HG03378 (cell line): ENCODE measurements at regions not wholly inside any gene's neighbourhood (a gene's known extent, or its start where the extent isn't known, plus 50 kb on each side); places are given as distances from the start of the nearest gene placed in this dataset.
"Not testable (repeated sequence)": the region's sequence is repeated elsewhere in the genome, so short reads cannot be mapped to it uniquely, and the experiment has no call there.

Source experiments
- ATAC-seq: cut with Tn5 transposase; IDR thresholded peaks from one replicate; pipeline ENCODE4 v1.9.1; 2021; ENCODE audit warnings: mild to moderate bottlenecking, moderate library complexity; ENCODE audit not compliant: unreplicated experiment

GRCh38 chr3:147333098-147333497 lies 73.2 kb downstream of the ZIC4 start:
- ATAC-seq = no peak

- ATAC-seq = no peak
These were observed 77.6 kb downstream of the ZIC4 start for GRCh38 chr3:147328711-147329110.

GRCh38 chr3:147324356-147324755 lies 82.0 kb downstream of the ZIC4 start:
- ATAC-seq = no peak

DNA sequence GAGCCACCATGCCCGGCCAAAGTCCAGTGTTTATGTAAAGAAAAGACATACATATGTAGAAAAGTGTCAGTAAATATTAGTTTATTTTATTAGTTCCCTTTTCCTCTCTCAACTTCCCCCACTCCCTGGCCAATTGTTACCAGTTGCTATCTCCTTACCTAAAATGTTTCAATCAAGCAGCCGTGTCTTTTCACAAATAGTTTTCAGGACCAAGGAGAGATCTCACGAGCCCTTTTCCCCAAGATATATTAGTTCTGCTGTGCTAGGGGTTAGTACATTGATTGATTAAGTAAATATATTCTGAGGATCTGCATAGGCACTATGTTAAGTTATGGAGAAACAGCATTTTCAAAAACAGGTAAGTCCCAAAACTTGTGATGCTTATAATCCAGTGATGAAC lies 87.4 kb downstream of the ZIC4 start:
- no peak for ATAC-seq

GRCh38 chr3:147317080-147317479 lies 89.3 kb downstream of the ZIC4 start:
- not testable (repeated sequence) for ATAC-seq

GRCh38 chr3:147313513-147313912 lies 92.8 kb downstream of the ZIC4 start:
- no peak for ATAC-seq

DNA sequence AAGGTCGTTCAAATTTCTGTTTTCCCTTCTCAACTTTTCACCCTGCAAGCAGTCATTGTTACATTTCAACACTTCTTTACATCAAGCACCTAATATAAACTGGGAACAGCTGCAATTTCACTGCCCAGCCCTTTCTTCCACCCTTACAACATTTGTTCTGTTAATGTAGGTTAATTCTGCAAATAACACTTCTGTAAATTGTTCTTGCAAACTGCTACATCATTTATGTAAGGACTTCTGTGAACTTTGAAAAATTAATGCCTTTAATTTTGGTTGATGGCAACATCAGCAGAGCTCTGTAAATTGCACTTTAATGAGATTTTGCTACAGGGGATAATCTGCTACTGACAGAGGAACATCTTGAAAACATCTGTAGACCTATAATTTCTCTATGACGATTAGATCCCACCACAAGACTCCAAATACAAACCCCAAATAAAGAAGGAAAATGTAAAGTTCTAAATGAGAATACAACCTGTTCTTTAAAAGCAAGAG lies 93.5 kb downstream of the ZIC4 start:
- no peak for ATAC-seq

- ATAC-seq = no peak
These were observed 94.6 kb downstream of the ZIC4 start for GRCh38 chr3:147311716-147312115.

- ATAC-seq = no peak
These were observed 100.7 kb downstream of the ZIC4 start for GRCh38 chr3:147305533-147306250.

DNA sequence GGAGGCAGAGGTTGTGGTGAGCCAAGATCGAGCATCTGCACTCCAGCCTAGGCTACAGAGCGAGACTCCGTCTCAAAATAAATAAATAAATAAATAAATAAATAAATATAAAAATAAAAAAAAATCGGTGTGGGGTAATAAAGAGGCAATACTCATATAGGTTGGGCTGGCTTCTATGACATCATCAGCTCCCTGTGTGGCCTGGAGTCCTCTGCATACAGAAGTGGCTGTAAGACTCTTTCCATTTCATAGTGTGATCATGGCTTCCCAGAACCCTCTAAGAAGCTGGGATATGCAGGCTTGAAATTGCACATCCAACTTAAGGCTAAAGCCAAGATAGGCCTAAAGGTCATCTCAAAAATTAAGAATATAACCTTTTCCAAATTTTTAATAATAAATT lies 101.6 kb downstream of the ZIC4 start:
- ATAC-seq = no peak

- no peak for ATAC-seq
These were observed 104.6 kb downstream of the ZIC4 start for GRCh38 chr3:147301781-147302180.

DNA sequence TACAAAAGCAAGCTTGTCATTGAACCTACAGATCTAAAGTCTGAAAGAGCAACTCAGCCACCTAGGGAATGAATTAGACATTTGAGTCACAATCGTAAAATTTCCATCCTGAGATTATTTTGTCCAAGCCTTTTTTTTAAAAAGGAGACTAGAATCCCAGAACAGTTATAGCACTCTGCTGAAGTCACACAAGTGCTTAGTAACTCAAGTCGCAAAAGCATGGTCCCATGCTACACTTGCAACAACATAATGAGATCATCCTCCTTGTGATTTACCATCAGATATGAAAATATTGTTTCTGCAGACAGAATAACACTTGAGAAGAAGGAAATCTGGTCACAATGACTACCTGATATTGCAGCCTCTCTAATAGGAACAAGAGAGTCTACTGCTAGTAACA lies 106.7 kb downstream of the ZIC4 start:
- ATAC-seq = no peak

DNA sequence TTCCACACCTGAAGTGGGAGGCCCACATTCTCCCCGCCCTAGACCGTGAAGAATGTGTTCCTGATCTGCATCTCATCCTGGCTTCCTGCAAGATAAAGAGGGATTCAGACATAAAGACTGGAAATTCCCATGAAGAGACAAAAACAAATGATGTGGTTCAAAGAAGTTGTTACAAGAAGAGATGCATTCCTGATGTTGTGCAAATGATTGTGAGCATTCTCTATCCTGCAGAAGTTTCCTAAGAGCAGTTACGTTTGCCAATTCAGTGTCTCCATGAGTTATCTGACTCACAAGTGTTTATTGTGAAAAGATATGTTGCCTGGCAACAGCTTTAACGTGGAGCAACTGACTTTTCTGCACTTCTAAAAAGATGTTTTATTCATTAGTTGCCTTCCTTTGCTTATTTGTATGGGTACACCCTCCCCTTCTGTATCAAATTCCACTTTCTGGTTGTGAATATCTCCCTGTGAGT lies 107.8 kb downstream of the ZIC4 start:
- ATAC-seq = no peak

- ATAC-seq = no peak
These were observed 108.5 kb downstream of the ZIC4 start for GRCh38 chr3:147297761-147298350.

- ATAC-seq = not testable (repeated sequence)
These were observed 119.0 kb downstream of the ZIC4 start for GRCh38 chr3:147287370-147287769.

DNA sequence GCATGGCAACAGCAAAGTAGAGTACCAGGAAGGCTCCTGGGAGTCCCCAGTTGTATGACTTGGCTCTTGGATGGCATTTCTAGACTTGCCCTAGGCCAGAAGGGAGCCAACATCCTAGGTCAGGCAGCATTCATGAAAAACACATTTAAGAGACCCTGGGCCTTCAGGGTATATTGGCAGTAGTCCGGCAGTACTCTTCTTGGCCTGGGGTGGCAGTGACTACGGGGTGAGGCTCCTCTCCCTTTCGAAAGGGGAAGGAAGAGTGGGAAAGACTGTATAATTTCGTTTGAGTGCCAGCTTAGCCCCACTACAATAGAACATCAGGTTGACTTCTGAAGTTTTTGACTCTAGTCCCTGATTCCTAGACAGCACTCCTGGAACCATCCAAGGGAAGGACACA lies 136.4 kb downstream of the ZIC4 start:
- ATAC-seq = no peak

DNA sequence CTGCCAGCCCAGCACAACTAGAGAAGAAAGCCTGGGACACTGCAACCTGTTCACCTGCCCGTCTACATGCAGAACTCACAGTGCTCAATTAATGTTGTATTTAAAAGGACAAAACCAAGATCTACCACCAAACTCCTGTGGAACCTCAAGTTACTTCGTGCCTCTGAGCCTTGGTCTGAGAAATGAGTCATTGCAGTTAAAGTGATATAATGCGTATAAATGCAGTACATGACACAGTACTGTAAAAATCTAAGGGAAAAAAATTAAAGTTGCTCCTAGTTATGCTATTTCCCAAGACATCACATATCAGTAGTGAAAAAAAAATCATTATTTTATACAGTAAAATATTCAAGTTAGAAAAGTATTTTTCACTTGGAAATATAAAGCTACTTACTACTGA lies 138.9 kb downstream of the ZIC4 start:
- ATAC-seq = no peak

DNA sequence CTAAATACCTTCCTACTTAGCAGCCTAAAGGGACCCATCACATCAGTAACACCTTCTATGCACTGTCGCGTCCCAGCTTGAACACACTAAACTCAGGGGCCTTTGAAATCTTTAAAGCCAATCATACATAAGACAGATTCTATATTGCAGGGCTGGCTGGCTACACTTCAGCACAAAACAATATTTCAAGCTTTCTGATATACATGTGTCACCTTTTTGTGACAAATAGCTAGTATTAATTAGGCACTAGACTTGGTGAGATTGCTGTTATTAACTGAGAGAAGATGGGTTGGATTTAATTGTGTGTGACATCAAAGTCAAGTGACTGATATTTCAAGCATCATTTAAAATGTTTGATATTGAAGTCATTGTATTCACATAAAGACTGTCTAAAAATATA lies 148.4 kb downstream of the ZIC4 start:
- ATAC-seq = no peak

DNA sequence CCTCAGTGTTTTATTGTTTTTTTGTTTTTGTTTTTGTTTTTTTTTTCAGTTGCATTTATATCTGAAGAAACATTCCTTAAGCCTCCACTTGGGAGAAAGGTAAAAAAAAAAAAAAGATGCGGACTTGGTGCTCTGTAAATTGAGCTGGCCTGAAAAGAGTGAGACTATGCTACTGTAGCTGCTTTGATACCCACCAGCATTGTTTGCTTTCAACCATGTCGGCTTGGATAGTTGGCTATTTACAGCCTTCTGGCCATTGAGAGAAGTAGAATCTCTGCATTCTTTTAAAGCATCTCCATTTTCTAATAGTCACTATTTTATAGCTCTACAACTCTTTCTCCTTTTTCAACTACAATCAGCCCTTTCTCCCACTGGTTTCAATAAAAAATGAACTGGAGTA lies 149.6 kb downstream of the ZIC4 start:
- ATAC-seq = no peak

- no peak for ATAC-seq
These were observed 159.4 kb downstream of the ZIC4 start for GRCh38 chr3:147246906-147247305.

DNA sequence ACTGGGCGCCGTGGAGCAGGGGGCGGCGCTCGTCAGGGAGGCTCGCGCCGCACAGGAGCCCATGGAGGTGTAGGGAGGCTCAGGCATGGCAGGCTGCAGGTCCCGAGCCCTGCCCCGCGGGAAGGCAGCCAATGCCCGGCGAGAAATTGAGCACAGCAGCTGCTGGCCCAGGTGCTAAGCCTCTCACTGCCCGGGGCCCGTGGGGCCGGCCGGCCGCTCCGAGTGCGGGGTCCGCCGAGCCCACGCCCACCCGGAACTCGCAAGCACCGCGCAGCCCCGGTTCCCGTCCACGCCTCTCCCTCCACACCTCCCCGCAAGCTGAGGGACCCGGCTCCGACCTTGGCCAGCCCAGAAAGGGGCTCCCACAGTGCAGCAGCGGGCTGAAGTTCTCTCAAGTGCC lies 160.7 kb downstream of the ZIC4 start:
- ATAC-seq = not testable (repeated sequence)

GRCh38 chr3:147245022-147245421 lies 161.3 kb downstream of the ZIC4 start:
- ATAC-seq = not testable (repeated sequence)

GRCh38 chr3:147244397-147244796 lies 161.9 kb downstream of the ZIC4 start:
- no peak for ATAC-seq
